Activated B cell treated with CpG ODN at 0.5 μM for 24 hours (primary cell): ENCODE measurements at regions not wholly inside any gene's neighbourhood (a gene's known extent, or its start where the extent isn't known, plus 50 kb on each side); places are given as distances from the start of the nearest gene placed in this dataset.

ENCODE experiments used
- ATAC-seq: fragments of 200-7000 bp; cut with Tn5 transposase; one replicate; pipeline ENCODE4 v1.10.0; 2021; ENCODE audit warnings: low read depth, mild to moderate bottlenecking, moderate library complexity
- CTCF ChIA-PET: fragments of 350-600 bp; sonication (Branson Sonifier 250); formaldehyde crosslinking; loops from one replicate; lab custom pipeline; 2021; ENCODE audit warnings: antibody characterized with exemption; lab: Charles Lee
- POLR2A ChIA-PET: fragments of 350-600 bp; sonication (Branson Sonifier 250); formaldehyde crosslinking; loops from one replicate; lab custom pipeline; 2021; ENCODE audit warnings: antibody characterized with exemption; lab: Charles Lee
- DNase-seq: peaks from one replicate; pipeline ENCODE4 v3.0.0; 2022
- H3K27ac Mint-ChIP-seq: one replicate; pipeline ENCODE4 v1.8.0; 2020; ENCODE audit warnings: mixed read lengths
- H3K27me3 Mint-ChIP-seq: one replicate; pipeline ENCODE4 v1.8.0; 2021; ENCODE audit warnings: mixed read lengths
- H3K36me3 Mint-ChIP-seq: one replicate; pipeline ENCODE4 v1.8.0; 2021; ENCODE audit warnings: low read depth, mixed read lengths
- H3K4me1 Mint-ChIP-seq: one replicate; pipeline ENCODE4 v1.8.0; 2021; ENCODE audit warnings: mixed read lengths
- H3K4me3 Mint-ChIP-seq: one replicate; pipeline ENCODE4 v1.8.0; 2020; ENCODE audit warnings: mild to moderate bottlenecking, mixed read lengths
- H3K9me3 Mint-ChIP-seq: one replicate; pipeline ENCODE4 v1.8.0; 2020; ENCODE audit warnings: mixed read lengths
- intact Hi-C: fragments of 100-400 bp; cut with micrococcal nuclease; formaldehyde crosslinking; loops from one replicate; pipeline ENCODE4 v1.15.1; 2024
- TF ChIP-seq, protein P1 (sequence below): fragments of 200-600 bp; IDR thresholded peaks from one replicate; pipeline ENCODE4 v1.8.0; 2022; ENCODE audit warnings: antibody characterized with exemption, mild to moderate bottlenecking

DNA sequence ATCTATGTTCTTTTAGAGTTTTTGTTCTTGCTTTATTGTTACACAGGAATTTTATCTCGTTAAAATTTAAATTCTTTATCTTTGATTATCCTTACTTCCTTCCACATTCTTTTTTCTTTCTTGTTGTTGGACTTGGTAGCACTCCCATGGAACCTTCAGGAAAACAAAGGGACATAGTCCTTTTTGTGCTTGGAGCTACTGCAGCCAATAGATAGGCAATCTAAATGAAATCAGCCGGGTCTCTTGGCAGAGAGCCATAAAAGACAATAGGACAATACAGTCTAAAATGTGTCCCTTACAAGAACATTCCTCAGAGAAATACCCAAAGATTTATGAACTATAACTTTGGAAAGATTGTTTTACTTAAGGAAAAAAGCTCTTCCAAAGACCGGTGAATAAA is 548.1 kb upstream of the C9orf72 start:
- ChIA-PET POLR2A (no interaction called here), CTCF (no interaction called here)
- ATAC-seq: no peak
- Mint-ChIP-seq H3K9me3 (no peaks in the 10 kb centered on the region), H3K4me1 (no peaks in the 10 kb centered on the region), H3K4me3 (no peak overlapping the region), H3K27me3 (no peaks in the 10 kb centered on the region), H3K36me3 (no peaks in the 10 kb centered on the region), H3K27ac (no peak overlapping the region)
- intact Hi-C loops: no loop called here
- TF ChIP-seq, protein P1, sequence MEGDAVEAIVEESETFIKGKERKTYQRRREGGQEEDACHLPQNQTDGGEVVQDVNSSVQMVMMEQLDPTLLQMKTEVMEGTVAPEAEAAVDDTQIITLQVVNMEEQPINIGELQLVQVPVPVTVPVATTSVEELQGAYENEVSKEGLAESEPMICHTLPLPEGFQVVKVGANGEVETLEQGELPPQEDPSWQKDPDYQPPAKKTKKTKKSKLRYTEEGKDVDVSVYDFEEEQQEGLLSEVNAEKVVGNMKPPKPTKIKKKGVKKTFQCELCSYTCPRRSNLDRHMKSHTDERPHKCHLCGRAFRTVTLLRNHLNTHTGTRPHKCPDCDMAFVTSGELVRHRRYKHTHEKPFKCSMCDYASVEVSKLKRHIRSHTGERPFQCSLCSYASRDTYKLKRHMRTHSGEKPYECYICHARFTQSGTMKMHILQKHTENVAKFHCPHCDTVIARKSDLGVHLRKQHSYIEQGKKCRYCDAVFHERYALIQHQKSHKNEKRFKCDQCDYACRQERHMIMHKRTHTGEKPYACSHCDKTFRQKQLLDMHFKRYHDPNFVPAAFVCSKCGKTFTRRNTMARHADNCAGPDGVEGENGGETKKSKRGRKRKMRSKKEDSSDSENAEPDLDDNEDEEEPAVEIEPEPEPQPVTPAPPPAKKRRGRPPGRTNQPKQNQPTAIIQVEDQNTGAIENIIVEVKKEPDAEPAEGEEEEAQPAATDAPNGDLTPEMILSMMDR: no peak
- no peak for DNase-seq

DNA sequence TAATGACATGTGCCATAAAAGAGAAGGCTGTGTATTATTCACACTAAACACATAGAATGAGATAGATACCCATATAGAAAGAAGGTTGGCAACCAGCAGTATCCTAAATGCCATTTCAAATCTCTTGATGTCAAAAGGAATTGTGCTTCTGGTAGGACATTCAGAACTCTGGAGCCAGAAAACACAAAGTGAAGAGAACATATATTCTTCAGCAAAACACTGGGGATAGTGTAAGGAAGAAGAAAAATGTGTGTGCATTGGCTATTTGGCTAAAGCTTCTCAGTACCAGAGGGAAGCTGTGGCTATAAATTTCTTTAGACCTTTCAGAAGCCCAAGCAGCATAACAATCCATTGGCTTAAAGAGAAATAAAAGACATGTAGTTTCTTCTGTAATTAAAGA is 551.6 kb upstream of the C9orf72 start:
- Mint-ChIP-seq H3K9me3 (no peaks in the 10 kb centered on the region), H3K36me3 (no peaks in the 10 kb centered on the region), H3K4me3 (no peak overlapping the region), H3K27ac (no peak overlapping the region), H3K27me3 (no peaks in the 10 kb centered on the region), H3K4me1 (no peaks in the 10 kb centered on the region)
- ChIA-PET CTCF (no interaction called here), POLR2A (no interaction called here)
- intact Hi-C loops: no loop called here
- TF ChIP-seq, protein P1: no peak
- ATAC-seq: no peak
- DNase-seq: no peak

DNA sequence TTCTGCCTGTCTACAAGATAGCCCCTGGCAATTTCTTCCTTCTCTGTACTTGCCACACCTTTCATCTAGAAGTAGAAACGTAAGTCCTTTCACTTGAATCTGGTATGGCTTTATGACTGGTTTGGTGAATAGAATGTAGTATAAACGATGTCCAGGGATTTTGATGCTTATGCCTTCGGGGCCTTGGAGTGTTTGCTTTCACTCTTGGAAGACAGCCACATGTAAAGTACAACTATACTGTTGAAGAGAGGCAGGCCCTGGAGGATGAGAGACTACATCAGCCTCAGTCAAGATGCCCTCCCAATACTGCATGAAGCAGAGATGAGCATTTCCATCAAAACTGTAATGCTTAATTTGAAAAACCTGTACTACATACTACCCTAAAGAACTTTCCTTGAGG is 553.8 kb upstream of the C9orf72 start:
- TF ChIP-seq, protein P1: no peak
- Mint-ChIP-seq H3K27me3 (no peaks in the 10 kb centered on the region), H3K9me3 (no peaks in the 10 kb centered on the region), H3K4me1 (no peaks in the 10 kb centered on the region), H3K4me3 (no peak overlapping the region), H3K36me3 (no peaks in the 10 kb centered on the region), H3K27ac (no peak overlapping the region)
- intact Hi-C loops: no loop called here
- ATAC-seq: no peak
- CTCF ChIA-PET: no interaction called here
- DNase-seq: no peak
- POLR2A ChIA-PET: no interaction called here

DNA sequence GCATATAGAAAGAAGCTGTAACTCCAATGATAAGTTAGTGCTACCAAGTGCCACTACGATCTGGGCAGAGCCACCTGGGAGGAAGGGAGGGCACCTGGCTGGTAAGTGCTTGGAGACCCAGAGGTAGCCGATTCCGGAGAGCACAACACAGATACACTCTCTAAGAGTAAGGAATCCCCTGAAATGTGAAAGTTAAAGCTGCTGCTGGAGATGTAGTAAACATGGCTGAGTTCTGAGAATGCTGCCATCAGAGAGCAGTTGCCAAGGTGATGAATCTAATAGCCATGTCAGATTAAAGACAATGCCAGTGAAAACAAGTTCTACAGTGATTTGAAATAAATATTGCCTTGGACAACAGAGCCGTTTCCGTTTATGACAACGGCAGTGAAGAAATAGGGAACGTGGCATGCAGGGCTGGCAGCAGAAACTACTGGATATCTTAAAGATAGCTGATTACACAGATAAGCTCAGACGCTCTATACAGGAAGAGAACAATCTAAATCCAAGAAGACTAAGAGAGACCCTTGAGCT is 561.2 kb upstream of the C9orf72 start:
- ChIA-PET POLR2A (no interaction called here), CTCF (no interaction called here)
- no peaks in the 10 kb centered on the region for H3K4me1 Mint-ChIP-seq
- H3K4me3 Mint-ChIP-seq: no peak overlapping the region
- H3K36me3 Mint-ChIP-seq: no peaks in the 10 kb centered on the region
- H3K9me3 Mint-ChIP-seq: no peaks in the 10 kb centered on the region
- intact Hi-C loops: no loop called here
- TF ChIP-seq, protein P1: no peak
- no peak for DNase-seq
- no peaks in the 10 kb centered on the region for H3K27me3 Mint-ChIP-seq
- ATAC-seq: no peak
- no peak overlapping the region for H3K27ac Mint-ChIP-seq

DNA sequence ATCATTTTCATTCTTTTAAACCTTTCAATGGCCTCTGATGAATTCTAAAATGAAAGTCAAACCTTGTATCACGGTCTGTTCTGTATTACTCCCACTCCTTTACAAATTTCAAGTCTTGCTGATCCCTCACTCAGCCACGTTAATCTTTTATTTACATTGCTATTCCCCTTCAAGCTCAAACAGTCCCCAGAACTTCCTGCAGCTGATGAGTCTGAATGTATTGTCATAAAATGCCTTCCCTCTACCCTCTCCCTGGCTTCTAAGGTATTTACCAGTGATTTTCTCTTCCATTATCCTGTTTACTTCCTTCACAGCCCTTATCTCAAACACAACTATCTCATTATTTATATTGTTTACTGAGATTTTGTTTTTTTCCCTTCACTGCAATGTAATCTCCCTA is 562.3 kb upstream of the C9orf72 start:
- ChIA-PET CTCF (no interaction called here), POLR2A (no interaction called here)
- intact Hi-C loops: no loop called here
- Mint-ChIP-seq H3K9me3 (no peaks in the 10 kb centered on the region), H3K4me3 (no peak overlapping the region), H3K27ac (no peak overlapping the region), H3K4me1 (no peaks in the 10 kb centered on the region), H3K27me3 (no peaks in the 10 kb centered on the region), H3K36me3 (no peaks in the 10 kb centered on the region)
- TF ChIP-seq, protein P1: no peak
- ATAC-seq (no peak), DNase-seq (no peak)
